ENCODE measurements at regions not wholly inside any gene's neighbourhood (a gene's known extent, or its start where the extent isn't known, plus 50 kb on each side); places are given as distances from the start of the nearest gene placed in this dataset.

DNA sequence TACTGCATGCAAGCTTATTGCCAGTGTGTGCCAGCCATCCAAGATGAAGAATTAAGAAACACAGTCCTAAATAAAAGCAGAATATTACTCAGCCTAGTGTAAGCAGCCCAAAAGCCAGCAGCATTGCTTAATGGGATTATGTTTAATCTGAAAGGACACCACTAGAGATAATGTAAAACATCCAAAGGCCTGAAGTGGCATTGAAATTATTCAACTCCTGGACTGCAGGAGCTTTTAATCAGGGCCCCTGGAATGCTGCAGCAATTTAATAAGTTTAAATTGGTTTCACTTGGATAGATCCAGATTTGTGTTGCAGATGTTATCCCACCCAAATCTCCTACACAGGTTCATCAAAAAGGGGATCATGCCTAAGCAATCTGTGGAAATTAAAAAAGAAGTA is 193.0 kb downstream of the C12orf50 start:
- no peak for DNase-seq

DNA sequence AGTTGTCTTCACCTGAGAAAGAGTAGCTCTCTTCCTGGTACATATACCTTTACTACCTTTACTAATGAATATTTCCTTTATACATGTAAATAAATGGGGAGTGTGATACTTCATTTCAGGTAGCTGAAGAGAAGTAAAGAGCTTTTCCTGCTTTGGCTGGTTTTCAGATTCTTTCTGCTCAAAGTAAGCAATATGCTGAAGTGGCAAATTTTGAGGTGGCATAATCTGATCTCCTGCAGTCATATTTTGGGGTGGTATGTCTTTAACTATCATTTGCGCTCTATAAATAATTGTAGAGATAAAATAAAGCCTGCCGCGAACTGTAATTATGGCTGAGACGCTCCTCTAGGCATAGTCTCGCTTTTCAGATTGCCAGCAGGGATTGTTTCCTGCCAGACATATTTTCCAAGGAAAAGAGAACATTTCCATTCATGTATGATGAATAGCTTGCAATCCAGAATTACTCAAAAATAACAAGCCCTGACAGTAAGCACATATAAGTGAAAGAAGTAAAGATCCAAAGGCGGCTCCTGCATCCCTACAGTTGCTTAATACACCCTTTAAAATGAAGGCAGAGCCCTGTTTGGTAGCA is 200.7 kb downstream of the C12orf50 start:
- no peak for DNase-seq

GRCh38 chr12:87827638-87828264 is 201.4 kb downstream of the C12orf50 start:
- no peak for DNase-seq

DNA sequence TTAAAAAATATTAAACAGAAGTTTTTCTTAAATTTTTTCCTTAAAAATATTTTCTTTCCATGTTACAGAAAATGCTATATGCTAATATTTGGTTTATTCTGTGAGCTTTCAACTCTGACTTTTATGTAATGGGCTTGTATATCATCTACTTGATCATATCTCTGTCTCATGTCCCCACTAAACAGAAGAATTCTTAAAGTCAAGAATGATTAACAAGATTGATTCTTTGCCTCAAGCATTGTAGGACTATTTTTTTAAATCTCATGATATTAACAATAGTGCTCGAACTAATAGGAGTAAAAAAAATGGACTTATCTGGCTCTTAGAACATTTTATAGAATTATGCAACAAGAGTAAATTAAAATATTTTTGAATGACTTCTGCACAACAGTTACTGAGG is 206.3 kb downstream of the C12orf50 start:
- no peak for DNase-seq

- DNase-seq: no peak
These were observed 208.5 kb downstream of the C12orf50 start for GRCh38 chr12:87820524-87821202.

DNA sequence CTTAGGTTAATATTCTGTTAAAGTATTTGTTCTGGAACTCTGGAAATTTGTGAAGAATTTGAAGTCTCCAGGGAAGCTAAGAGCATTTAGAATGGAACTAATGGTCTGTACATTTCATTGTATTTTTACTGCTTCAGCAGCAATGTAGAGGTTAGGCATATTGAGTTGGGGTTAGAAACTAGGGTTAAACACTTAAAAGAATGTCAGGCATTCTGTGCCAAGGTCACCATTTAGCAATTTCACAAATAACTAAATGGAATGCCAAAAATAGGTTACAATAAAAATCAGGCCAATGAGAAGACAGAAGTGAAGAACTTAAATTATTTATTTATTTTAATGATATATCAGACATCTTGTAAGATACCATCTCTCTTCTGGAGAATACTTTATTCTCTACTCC is 210.8 kb downstream of the C12orf50 start:
- no peak for DNase-seq

- DNase-seq: no peak
These were observed 213.2 kb downstream of the C12orf50 start for GRCh38 chr12:87815771-87816585.

DNA sequence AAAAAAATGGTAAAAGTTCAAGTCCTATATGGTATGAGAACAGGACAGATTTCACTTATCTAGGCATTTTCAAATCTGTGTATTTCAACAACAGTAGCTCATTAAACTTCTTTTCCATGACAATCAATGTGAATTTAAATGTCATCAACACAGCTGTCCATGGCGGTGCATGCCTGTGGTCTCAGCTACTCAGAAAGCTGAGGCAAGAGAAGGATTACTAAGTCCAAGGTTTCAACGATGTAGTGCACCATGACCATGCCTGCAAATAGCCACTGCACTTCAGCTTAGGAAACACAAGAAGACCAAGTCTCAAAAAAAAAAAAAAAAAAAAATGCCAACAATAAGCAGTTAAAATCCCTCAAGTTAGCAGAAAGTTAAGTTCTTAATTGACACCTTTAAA is 214.6 kb downstream of the C12orf50 start:
- no peak for DNase-seq

- DNase-seq: no peak
These were observed 215.5 kb downstream of the C12orf50 start for GRCh38 chr12:87813476-87814234.

DNA sequence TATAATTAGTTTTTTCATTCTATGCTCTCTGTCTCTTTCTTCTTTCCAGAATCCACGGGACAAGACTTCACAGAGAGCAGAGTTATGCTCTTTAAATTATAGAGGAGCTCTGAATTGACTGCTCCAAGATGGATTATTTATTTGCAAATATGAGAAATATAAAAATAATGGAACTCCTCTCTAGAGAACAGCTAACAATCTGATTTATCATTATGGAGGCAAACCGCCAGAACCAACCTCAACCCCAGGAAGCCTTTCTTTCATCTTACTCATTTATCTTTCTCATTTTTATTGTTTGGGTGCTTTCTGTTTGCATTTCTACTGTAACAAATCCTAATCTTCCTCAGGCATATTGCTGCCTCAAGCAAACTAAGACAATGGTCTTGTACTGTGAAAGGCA is 216.5 kb downstream of the C12orf50 start:
- no peak for DNase-seq

GRCh38 chr12:87812030-87812429 is 217.2 kb downstream of the C12orf50 start:
- no peak for DNase-seq

- no peak for DNase-seq
These were observed 219.3 kb downstream of the C12orf50 start for GRCh38 chr12:87809916-87810315.

GRCh38 chr12:87807086-87807485 is 222.1 kb downstream of the C12orf50 start:
- DNase-seq: no peak

- DNase-seq: no peak
These were observed 222.9 kb downstream of the C12orf50 start for GRCh38 chr12:87806310-87806709.

DNA sequence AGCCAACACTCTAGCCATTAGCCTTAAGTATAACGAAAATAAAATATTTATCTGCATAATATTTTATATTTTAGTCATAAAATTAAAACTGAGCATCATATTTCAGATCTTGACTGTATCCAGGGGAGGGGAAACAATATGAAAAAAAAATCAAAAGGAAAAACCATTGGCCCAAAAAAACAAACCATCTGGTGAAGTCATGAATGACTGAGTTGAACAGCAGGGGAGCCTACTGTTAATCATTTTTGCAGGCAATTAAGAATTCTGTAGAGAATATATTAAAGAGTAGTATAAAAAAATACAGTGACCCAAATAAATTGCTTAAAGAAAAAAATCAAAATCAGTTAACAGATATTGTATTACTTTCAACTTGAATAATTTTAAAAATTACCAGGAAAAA is 224.8 kb downstream of the C12orf50 start:
- DNase-seq: no peak

DNA sequence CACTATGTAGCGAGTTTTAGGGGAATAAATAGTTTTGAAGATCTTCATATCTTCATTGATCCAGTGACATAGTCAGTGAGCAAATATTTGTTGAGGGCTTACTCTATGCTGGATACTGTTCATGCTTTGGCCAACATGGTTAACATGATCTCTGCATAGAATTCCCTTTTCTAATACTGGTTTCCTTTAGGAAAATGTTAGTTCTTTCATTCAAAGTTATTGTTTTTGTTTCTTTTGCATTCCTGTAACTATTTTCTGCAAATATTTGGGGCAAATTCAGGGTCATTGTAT is 226.5 kb downstream of the C12orf50 start:
- DNase-seq: no peak

DNA sequence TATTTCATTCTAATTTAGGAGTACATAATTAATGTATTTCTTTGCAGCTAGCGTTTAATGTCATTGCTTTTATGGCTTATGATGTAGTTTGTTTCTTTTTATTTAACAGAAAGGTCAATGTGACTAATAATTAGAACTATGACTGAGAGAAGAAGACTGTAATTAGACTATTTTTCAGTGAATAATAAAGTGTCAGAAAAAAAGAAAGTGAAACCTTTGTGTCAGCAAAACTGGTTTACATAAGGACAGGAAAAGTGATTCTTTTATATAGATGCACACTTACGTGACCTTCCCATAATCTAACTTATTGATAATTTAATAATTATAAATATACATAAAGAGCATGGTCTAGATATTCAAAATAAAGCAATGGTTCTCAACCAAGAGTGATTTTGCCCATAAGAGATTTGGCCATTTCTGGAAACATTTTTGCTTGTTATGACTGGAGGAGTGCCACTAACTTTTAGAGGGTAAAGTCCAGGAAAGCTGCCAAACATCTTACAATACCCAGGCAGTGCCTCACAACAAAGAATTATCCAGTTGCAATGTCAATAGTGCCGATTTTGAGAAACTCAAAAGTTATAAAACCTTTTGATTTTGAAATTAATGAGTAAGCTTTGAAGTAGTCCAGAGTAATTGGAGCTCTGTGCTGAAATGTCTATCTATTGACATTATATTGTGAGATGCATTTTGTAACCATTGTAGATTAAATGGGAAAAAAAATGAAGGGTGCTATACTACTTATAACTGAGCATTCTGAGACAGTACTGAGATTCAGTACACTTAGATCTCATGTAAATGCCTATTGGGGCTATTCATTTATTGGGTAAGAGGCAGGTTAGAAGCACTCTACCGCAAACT is 227.1 kb downstream of the C12orf50 start:
- DNase-seq: no peak

DNA sequence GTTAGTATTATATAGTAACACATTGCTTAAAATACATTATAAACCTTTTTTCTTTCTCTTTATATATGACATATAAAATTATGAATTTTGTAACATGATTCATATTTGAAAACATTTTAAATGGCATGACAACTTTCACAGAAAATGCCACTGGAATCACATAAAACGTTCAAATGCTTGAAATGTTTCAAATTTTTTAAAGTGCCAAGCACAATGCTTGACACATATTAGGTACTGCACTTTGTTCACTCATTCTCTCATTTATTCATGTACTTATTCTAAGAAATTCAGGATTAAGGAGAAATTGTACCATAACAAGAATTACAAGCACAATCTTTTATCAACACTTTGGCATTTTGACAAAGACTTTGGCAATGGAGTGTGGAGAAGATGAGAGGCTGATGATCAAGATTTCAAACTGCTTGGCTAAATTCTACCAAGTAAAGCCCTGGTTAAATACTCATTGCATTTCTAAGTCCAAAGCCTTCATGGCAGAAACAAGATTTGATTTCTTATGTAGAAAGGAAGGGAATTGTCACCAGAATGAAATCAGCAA is 232.2 kb downstream of the C12orf50 start:
- no peak for DNase-seq

GRCh38 chr12:87795555-87795954 is 233.6 kb downstream of the C12orf50 start:
- DNase-seq: no peak

- no peak for DNase-seq
These were observed 234.3 kb downstream of the C12orf50 start for GRCh38 chr12:87794854-87795253.

- no peak for DNase-seq
These were observed 236.1 kb downstream of the C12orf50 start for GRCh38 chr12:87793131-87793530.

DNA sequence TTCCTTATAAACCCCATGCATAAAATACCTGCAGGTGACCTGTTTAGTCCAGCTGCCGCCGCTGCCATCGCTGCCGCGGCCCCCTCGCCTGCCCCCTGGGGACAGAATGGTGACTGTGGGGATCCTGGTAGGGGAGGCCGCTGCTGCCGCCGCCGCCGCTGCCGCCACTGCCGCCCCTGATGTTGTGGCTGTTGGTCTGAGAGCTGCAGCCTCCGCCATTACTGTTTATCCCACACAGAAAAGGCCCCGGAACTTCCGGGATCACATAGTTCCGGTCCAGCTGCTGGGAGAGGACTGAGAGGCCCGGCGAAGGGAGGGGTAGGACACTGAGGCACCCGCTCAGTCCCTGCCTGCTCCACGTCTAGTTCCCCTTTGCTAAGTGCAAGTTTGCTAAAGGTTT is 244.9 kb downstream of the C12orf50 start:
- DNase-seq: no peak
